ENCODE measurements at regions not wholly inside any gene's neighbourhood (a gene's known extent, or its start where the extent isn't known, plus 50 kb on each side); places are given as distances from the start of the nearest gene placed in this dataset.

GRCh38 chr2:192957425-192957824 lies 762.7 kb upstream of the TMEFF2 start (continued):
- TF ChIP-seq GRHL2 (CRISPR knock-in tag; IDR thresholded peaks at IDR 0.05; ENCODE audit: insufficient replicate concordance, severe bottlenecking) (no peak), CREM (CRISPR knock-in tag; IDR thresholded peaks at IDR 0.05) (no peak), ZNF532 (CRISPR knock-in tag; IDR thresholded peaks at IDR 0.05; ENCODE audit: borderline replicate concordance) (no peak), PRDM15 (CRISPR knock-in tag; IDR thresholded peaks at IDR 0.05) (no peak), CDX4 (CRISPR knock-in tag; IDR thresholded peaks at IDR 0.05; ENCODE audit: borderline replicate concordance) (no peak), ZBTB21 (CRISPR knock-in tag; IDR thresholded peaks at IDR 0.05; ENCODE audit: borderline replicate concordance) (no peak), TCF7 (CRISPR knock-in tag; IDR thresholded peaks at IDR 0.05; ENCODE audit: low read depth) (no peak), ZNF219 (CRISPR knock-in tag; IDR thresholded peaks at IDR 0.05; ENCODE audit: borderline replicate concordance) (no peak), ZNF281 (CRISPR knock-in tag; IDR thresholded peaks at IDR 0.05) (no peak)

- H3K27ac Mint-ChIP-seq: no peak overlapping the region
- ChIA-PET POLR2A (no interaction called here), CTCF (no interaction called here)
- H3K36me3 Mint-ChIP-seq: peaks cover 2% of the 10 kb centered on the region; the same call in 1 of the 2 replicates
- H3K4me3 Mint-ChIP-seq: no peak overlapping the region
- TF ChIP-seq MYBL2 (CRISPR knock-in tag; IDR thresholded peaks at IDR 0.05): no peak
- TF ChIP-seq IRF2 (CRISPR knock-in tag; IDR thresholded peaks at IDR 0.05; ENCODE audit: borderline replicate concordance, low read depth): no peak
- no peak for TF ChIP-seq CDX4 (CRISPR knock-in tag; IDR thresholded peaks at IDR 0.05; ENCODE audit: borderline replicate concordance)
- TF ChIP-seq ATF1 (CRISPR knock-in tag; IDR thresholded peaks at IDR 0.05): no peak
- no peak for TF ChIP-seq NR3C1 (CRISPR knock-in tag; conservative IDR thresholded peaks at IDR 0.05; ENCODE audit: low read depth)
- TF ChIP-seq ZNF317 (CRISPR knock-in tag; IDR thresholded peaks at IDR 0.05; ENCODE audit: borderline replicate concordance, low read depth): no peak
- no peak for TF ChIP-seq ZBTB43 (CRISPR knock-in tag; IDR thresholded peaks at IDR 0.05)
- no peak for TF ChIP-seq JAZF1 (CRISPR knock-in tag; IDR thresholded peaks at IDR 0.05)
- DNase-seq (ENCODE audit: low spot score) (no peak), ATAC-seq (no peak)
- H3K9me3 Mint-ChIP-seq: peaks cover 4% of the 10 kb centered on the region
- no peaks in the 10 kb centered on the region for H3K27me3 Mint-ChIP-seq (ENCODE audit: low read depth)
- H3K4me1 Mint-ChIP-seq: no peaks in the 10 kb centered on the region
These were observed 758.4 kb upstream of the TMEFF2 start for GRCh38 chr2:192953116-192953515.

Measured in WTC11 (cell line).